ENCODE measurements at regions not wholly inside any gene's neighbourhood (a gene's known extent, or its start where the extent isn't known, plus 50 kb on each side); places are given as distances from the start of the nearest gene placed in this dataset.
"Not testable (repeated sequence)": the region's sequence is repeated elsewhere in the genome, so short reads cannot be mapped to it uniquely, and the experiment has no call there.

DNA sequence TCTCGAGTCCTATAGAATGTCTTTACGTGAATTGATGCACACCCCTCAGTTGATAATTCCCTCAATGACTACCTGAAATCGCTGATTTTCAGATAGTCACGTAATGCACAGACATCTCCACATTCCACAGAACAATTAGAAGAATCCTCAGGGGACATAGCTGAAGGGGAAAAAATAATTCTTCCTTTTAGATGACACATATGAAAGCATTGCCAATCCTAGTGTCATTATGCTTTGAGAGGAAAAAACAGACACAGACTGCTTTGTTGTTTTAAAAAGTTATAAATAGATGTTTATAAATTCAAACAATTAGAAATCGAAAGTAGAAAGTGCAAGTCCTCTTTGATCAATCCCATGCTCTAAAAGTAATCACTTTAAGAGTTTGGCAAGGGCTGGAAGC lies 100.6 kb upstream of the FN1 start:
- DNase-seq (ENCODE audit: low read depth), result no peak

DNA sequence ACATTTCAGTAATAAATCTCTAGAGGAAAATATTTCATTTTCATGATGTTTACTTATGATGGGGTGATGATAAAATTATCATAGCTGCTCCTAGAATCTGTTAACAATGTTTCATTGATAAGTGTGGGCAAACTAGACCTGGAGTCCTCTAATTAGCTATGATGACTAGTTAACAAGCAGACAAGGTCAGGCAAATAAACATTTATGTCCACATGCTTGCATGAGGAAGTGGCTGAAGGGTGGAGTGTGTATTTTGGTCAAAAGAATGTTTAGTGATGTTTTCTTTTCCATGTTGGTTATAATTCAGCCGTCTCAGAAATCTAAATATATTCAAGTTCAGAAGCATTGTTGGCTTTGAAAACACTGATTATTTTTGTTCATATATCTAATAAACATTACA lies 99.9 kb upstream of the FN1 start:
- no peak for DNase-seq (ENCODE audit: low read depth)

DNA sequence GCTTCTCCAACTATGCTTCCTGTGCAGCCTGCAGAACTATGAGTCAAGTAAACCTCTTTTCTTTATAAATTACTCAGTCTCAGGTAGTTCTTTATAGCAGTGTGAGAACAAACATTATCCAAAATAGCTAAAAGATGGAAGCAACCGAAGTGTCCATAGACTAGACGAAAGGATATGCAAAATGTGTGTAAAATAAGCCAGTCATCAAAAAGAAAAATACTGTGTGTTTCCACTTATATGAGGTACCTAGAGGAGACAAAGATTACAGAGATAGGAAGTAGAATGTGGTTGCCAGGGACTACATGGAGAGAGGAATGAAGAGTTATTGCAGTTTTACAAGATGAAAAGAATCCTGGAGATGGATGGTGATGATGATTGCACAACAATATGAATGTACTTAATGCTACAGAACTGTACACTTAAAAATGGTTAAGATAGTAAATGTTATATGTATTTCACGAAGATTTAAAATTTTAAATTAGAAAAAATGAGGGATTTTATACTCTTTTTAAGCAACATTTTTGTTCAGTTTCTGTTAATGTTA lies 99.3 kb upstream of the FN1 start:
- DNase-seq (ENCODE audit: low read depth), result no peak

DNA sequence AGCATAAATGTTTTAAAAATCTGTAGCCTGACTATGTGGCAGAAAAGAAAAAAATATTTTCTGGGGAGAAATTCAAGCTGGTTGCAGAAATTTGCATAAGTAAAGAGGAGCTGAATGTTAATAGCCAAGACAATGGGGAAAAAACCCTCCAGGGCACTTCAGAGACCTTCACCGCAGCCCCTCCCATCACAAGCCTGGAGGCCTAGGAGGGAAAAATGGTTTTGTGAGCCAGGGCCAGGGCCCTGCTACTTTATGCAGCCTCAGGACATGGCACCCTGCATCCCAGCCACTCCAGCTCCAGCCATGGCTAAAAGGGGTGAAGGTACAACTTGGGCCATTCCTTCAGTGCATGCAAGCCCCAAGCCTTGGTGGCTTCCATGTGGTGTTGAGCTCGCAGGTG lies 97.8 kb upstream of the FN1 start:
- not testable (repeated sequence) for DNase-seq (ENCODE audit: low read depth)

DNA sequence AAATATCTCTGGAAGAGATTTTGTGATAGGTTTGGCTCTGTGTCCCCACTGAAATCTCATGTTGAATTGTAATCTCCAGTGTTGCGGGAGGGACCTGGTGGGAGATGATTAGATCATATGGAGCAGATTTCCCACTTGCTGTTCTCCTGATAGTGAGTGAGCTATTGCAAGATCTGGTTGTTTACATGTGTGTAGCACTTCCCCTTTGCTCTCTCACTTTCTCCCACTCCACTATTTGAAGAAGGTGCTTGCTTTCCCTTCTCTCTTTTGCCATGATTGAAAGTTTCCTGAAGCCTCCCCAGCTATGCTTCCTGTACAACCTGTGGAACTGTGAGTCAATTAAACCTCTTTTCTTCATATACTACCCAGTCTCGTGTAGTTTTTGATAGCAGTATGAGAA lies 97.0 kb upstream of the FN1 start:
- no peak for DNase-seq (ENCODE audit: low read depth)

DNA sequence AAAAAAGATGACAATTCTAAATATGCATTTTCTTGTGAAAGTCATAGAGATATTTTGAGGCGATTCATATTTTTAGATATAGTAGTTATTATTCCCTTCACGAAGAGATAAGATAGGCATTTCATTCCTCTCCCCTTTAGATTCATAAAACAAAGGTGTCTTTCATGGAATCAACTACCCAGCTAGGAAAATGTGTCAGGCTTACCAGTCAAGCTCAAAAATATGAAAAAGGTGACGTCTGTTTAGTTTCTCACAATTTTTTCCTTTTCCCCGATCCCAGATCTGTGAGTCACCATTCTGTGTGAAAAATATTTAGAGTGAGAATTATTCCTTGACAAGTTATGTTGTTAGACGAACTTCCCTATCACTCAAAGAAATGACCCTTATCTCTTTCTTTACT lies 95.4 kb upstream of the FN1 start:
- peak; percentile 80 for DNase-seq (ENCODE audit: low read depth)

DNA sequence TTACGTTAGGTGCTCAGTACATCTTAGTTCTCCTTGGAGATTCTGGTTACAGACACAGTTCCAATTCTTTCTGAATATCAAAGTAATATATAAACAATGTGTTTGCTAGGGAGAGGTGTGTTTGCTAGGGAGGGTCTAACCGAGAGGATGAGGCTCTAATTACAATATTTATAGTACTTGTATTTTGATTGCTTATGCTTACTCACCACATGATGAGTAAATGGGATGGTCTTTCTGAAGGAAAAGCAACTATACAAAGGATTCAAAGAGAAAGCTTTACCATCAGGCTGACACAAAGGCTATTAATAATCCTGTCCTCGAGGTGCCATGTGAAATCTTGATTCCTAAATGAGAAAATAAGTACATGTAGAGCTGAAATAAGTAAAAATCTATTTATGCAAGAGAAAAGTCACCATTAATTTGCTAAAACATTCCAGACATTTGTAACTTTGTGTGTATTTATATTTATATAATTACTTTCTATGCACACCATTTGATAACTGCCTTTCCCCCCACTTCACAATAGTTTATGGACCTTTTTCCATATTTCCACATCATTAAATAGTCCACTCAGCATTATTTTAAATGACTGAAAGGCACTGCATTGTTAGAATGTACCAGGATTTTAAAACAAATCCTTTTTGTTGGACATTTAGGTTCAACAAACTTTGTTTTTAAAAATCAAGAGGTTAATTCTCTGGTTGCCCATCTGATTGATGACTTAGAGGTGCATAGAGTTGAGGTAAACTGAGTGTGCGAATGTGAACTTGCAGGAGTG lies 94.5 kb upstream of the FN1 start:
- DNase-seq (ENCODE audit: low read depth), result no peak

DNA sequence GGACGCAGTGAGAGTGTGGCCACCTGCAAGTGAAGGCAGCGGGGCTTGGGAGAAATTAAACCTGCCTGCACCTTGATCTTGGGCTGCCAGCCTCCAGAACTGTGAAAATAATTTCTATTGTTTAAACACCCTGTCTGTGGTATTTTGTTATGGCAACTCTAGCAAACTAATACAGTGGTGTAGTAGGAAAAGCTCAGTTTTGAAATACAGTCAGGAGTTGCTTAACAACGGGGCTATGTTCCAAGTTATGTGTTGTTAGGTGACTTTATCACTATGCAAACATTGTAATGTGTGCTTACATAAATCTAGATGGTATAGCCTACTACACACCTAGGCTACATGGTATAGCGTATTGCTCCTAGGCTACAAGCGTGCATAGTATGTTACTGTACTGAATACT lies 93.4 kb upstream of the FN1 start:
- DNase-seq (ENCODE audit: low read depth), result no peak

DNA sequence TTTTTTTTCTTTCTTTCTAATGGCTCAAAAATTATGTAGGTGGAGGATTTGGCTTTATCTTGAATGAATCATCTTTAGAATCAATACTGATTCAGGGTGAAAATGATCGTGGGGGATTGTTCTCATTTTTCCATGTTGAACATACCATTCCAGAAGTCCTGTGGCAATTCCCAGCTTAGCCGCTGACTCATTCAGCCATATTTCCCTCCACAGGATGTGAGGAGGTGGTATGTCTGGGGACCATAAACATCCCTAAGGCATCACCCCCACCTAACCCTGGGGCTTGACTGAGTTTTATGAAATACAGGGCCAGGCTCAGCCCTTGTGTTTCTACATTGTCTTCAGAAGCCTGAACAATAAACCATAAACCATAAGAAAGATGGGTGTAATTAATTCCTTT lies 92.7 kb upstream of the FN1 start:
- DNase-seq (ENCODE audit: low read depth), result peak; percentile 99

DNA sequence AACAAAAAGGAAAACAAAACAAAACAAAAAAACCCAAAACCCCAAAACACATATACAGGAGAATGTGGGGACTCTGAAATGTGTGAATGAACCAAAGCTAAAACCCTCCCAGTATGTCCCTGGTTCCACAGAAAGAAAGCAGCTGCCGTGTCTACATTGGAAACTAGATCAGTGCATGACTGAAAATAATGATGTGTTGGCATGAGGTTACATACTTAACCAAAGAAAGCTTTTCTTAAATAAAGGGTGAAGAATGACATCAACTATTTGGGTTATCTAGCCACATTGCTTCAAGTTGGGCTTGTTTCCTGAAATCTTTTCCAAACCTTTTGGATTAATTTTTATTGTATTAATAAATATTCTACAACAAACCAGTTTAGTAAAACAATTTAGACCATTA lies 91.9 kb upstream of the FN1 start:
- no peak for DNase-seq (ENCODE audit: low read depth)

DNA sequence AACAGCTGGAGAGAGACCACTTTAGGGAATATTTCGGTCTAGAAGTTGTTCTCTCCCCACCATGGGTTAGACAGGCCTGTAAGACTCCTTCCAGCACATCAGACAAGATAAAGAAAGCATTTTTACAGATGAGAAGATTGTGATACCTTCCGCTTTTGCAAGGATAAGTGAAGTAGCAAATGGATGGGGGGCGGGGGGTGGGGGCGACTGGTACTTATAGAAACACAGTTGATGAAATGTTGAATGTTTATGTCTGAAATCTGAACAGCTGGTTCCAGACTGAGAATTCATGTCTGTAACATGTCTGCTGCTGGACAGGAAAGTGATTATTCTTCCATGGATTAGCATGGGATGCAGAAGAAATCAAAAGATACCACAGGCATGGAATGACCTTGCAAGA lies 90.5 kb upstream of the FN1 start:
- DNase-seq (ENCODE audit: low read depth), result no peak

DNA sequence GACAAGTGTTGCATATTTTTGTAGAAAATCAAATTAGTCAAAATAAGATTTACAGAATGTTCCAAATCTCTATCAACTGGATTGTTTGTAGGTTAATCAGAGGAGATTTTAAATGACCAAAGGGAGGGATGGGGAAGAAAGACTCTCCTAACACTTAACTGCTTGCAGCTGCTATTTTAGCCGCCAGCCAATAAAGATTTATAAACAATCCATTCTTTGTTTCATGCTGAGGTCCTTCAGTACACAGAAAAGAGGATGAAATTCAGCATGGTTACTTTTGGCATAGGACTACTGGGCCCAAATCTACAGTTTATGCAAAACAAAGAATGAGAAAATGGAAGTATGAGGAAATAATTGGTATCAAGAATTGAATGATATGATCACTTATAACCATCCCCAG lies 86.4 kb upstream of the FN1 start:
- no peak for DNase-seq (ENCODE audit: low read depth)

DNA sequence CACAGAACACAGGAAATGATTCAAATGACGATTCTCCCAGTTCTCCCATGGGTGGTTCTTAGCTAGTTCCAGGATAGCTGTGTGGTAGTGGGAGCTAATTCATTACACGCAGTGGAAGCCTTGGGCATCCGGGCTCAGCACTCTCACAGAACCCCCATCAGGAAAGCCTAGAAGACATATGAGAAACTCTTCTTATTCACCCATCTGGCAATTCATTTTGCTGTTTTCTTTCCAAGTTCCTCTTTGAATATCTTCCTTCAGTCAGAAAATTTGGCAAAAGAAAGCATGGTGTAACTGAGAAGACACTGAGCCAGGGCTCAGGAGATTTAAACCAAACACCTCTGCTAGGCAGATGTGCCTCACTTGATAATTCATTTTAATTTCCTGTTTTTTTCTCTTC lies 85.2 kb upstream of the FN1 start:
- no peak for DNase-seq (ENCODE audit: low read depth)

DNA sequence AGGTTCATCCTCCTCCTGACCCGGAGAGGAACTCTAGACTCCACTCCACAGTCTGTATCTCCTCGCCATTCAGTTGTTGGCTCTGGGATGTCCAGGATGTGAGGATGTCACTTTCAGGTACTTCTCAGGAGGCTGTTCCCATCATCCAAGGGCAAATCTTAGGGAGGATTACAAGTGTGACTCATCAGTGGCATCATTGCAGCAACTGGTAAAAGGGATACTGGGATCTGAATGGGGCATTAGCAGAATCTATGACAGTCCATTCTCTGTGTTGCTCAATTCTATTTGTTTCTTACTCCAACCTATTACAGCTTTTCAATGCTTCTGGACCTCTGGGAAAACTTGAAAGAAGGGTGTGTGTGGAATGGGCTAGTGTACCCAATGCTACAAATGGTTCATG lies 81.5 kb upstream of the FN1 start:
- no peak for DNase-seq (ENCODE audit: low read depth)

DNA sequence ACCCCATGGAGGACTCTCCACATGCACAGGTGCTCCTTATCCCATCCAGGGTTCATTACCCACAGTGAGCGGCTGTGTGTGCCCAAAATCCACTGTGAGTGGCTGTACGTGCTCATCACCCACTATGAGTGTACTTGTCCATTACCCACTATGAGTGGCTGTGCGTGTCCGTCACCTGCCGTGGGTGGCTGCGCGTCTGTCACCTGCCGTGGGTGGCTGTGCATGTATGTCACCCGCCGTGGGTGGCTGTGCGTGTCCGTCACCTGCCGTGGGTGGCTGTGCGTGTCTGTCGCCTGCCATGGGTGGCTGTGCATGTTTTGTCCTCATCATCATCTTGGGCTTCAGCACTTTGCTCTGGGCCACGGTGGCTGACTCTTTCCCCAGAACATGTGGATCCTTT lies 78.6 kb upstream of the FN1 start:
- no peak for DNase-seq (ENCODE audit: low read depth)

DNA sequence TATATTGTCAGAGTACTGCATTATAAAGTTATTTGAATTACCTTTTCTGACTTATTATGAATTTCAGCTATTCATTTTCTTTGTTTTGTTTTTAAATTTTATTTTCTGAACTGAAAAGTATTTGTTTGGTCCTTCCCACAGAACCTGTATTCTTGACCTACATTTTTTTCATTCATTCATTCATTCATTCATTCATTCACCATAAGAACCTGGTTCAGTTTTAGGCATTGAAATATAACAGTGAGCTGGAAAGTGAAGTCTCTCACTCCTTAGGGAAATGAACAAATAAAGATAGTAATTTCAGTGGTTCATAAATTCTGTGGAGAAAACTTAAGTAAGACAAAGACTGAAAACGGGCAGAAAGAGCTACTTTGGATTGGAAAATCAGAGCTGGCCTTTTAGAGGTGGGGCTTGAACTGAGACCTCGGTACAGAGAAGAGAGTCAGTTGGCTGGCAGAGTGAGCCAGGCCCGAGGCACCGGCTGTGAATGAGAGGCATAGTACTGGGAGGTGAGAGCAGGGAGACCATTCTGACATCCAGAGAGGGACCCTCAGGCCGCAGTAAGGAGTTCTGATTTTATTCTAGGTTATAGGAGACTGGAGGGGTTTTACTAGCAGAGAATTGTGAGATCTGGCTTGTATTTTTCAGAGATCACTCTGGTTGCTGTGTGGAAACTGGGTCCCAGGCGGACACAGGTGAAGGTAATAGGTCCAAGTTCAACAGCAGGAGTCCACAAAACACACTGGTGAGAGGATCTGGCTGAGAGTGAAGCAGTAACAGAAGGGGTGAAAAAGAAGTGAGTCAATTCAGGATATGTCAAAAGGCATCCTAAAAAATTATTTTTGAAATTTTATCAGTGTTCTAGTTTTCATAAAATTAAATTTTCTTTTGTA lies 75.8 kb upstream of the FN1 start:
- DNase-seq (ENCODE audit: low read depth), result no peak

DNA sequence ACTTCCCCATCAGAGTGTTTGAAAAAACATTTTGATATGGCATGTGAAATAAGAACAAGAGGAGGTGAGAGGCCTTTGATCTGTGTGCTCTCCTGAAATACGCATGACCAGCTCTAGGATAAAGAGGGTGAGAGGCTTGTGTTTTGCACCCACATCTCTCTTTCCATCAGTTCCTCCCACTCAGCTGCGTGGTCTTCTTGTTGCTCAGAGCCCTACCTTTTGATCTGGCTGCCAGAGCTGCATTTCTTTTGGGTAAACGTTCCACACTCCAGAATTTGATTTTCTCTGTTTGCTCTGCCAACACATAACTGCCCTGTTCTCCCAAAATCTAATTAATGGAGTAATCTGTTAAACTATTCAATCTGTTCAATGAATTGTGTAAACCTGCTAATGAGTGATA lies 72.0 kb upstream of the FN1 start:
- no peak for DNase-seq (ENCODE audit: low read depth)

DNA sequence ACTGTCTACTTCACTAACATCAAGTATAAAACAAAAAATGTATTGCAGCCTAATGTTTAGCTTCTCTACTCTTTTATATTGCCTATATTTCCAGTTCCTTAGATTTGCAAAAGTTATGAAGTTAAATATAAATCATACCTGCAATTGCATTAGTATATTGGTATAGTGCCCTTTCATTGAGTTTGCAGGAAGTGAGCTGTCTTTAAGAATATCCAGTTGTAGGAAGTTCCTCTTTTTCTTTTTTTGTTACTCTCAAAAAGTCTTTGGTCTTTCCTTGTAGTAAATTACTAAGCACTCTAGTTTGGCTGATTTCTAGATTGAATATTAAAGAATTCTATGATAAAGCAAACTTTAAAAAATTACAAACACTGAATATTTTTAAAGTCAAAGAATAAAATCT lies 71.3 kb upstream of the FN1 start:
- DNase-seq (ENCODE audit: low read depth), result no peak

DNA sequence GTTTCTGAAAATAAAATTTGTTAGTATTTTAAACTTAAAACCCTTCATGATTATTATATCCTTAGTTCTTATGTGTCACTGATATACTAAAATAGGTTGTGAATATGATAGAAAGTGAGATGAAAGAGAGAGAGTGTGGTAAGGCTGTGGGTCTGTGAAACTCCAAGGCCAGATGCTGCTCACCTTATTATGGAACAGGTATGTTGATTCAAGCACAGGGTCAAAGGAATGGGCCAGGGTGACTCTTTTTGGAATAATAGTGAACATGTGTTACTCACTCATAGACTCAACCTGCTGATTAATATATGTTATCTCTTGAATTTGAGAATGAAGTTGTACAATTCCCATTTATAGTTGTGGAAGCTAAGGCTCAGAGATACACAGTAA lies 70.7 kb upstream of the FN1 start:
- no peak for DNase-seq (ENCODE audit: low read depth)

DNA sequence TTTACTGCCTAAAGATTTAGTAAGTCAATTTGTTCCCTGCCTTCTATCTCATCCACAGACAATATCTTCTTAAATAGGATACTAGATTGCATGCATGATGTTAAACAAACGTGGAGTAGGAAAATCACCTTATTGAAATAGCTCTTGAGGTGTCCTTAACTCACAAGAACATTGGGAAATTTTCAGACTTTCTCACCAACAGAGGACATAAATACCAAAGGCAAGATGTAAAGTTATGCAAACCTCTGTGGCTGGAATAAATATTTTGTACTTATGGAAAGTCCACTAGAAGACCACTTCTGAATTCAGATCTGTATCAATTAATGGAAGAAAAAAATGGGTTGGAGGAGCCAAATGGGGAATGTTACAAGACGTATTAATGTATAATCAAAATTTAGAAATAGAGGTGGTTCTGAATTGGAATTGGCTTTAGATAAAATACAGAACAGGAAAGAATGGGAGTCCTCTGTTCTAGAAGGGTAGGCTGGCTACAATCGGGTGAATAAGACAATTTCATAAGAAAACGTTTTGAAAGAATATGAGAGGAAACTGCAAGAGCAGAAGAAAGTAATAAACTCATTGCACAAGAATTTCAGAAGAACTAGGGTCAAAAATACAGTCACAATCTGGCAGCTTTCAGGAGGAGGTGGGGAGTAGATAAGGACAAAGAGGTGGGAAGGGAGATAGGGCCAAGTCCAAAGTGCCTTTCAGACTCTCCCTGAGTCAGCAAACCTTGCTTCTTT lies 69.3 kb upstream of the FN1 start:
- DNase-seq (ENCODE audit: low read depth), result peak; percentile 78

DNA sequence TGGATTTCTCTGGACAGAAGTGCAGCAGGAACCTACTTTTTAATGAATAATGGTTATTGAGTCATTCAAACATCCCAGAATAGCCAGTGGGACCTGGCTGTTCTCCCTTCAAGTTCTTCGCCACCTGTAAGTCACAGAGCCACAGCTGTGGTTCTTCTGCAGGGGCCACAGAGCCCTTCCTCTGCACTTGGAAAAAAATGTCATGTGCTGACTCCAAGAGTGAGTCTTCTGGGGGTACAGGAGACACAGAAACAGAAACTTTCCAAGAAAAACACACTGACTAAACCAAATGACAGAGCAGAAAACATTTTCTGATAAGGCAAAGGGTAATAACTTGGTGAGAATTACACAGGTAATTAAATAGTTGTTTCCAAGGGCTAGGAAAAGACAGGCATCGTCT lies 68.7 kb upstream of the FN1 start:
- no peak for DNase-seq (ENCODE audit: low read depth)

DNA sequence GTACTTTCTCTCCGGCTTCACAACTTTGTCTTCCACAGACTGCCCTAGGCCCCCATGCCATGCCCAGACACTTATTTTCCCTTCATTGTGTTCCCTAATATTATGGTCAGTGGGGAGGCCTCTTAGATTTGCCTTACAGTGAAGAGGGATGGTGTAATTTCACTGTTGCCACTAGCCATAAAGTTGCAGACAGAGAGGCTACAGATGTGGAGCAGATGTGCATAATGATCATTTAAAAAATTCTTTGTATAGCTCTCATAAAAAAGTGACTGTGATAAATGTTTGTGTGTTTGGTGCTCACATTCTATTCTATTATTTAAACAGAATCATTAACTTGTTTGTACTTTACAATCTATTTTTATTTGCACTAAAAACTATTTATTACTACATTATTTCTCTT lies 67.5 kb upstream of the FN1 start:
- DNase-seq (ENCODE audit: low read depth), result no peak

DNA sequence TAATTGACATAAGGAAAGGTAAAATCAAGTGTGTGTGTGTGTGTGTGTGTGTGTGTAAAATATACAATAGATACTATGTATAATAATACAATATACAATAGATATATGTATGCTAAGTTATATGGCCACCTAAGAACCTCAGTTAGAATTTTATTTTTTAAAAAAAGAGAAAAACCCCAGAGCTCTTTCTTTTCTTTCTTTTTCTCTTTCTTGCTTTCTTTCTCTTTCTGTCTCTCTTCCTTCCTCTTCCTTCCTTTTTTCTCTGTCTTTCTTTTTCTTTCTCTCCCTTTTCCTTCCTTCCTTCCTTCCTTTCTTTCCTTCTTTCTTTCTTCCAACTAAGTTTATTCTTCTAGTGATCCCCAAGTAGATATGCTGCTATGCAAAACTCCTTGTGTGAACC lies 64.6 kb upstream of the FN1 start:
- no peak for DNase-seq (ENCODE audit: low read depth)

Measured in non-pigmented ciliary epithelial cell (primary cell).